Muscle of leg (tissue), 3 donors: ENCODE measurements at regions not wholly inside any gene's neighbourhood (a gene's known extent, or its start where the extent isn't known, plus 50 kb on each side); places are given as distances from the start of the nearest gene placed in this dataset.
"Not testable (repeated sequence)": the region's sequence is repeated elsewhere in the genome, so short reads cannot be mapped to it uniquely, and the experiment has no call there.

Source experiments
- DNase-seq: peaks from one replicate; pipeline ENCODE4 v3.0.0; 2013
- H3K27ac ChIP-seq: one replicate; pipeline ENCODE4 v1.5.1; 2013; ENCODE audit warnings: mild to moderate bottlenecking, low read length, control low read depth
- H3K27me3 ChIP-seq: one replicate; pipeline ENCODE4 v1.6.1; 2013; ENCODE audit warnings: low read length; ENCODE audit not compliant: control insufficient read depth, insufficient read depth
- H3K36me3 ChIP-seq: one replicate; pipeline ENCODE4 v1.6.1; 2013; ENCODE audit warnings: low read length; ENCODE audit not compliant: control insufficient read depth, insufficient read depth
- H3K4me1 ChIP-seq: one replicate; pipeline ENCODE4 v1.6.1; 2013; ENCODE audit warnings: low read length; ENCODE audit not compliant: control insufficient read depth, insufficient read depth
- H3K4me3 ChIP-seq: one replicate; pipeline ENCODE4 v1.5.1; 2013; ENCODE audit warnings: low read length, control low read depth
- H3K9me3 ChIP-seq: replicated peaks from 2 replicates; pipeline ENCODE4 v1.6.1; 2013; ENCODE audit warnings: low read depth, low read length; ENCODE audit not compliant: control insufficient read depth
- WGBS: methylation state at CpG from one replicate; pipeline ENCODE4 v1.1.5; 2013; ENCODE audit warnings: missing lambda C conversion rate; ENCODE audit not compliant: insufficient coverage; 5-methylcytosine and 5-hydroxymethylcytosine counted together

- Histone ChIP-seq H3K36me3 (no peaks in the 10 kb centered on the region), H3K27me3 (no peaks in the 10 kb centered on the region), H3K4me1 (peaks cover 6% of the 10 kb centered on the region), H3K9me3 (no peaks in the 10 kb centered on the region), H3K4me3 (no peak overlapping the region), H3K27ac (no peak overlapping the region)
- WGBS = 91% methylated on average over 2 of the region's 4 CpGs
- DNase-seq = no peak
Observed at GRCh38 chr4:20196476-20196875, 55.2 kb upstream of the SLIT2 start.

GRCh38 chr4:20195071-20195885 is 56.4 kb upstream of the SLIT2 start:
- H3K4me1 ChIP-seq = peaks cover 6% of the 10 kb centered on the region
- H3K36me3 ChIP-seq = no peaks in the 10 kb centered on the region
- H3K27me3 ChIP-seq = no peaks in the 10 kb centered on the region
- H3K27ac ChIP-seq = no peak overlapping the region
- H3K4me3 ChIP-seq = no peak overlapping the region
- DNase-seq = peak; percentile 11
- no peaks in the 10 kb centered on the region for H3K9me3 ChIP-seq

GRCh38 chr4:20194123-20195013 is 57.3 kb upstream of the SLIT2 start:
- WGBS = no CpG with 5 or more reads among the region's 1 CpG
- peaks cover 6% of the 10 kb centered on the region for H3K4me1 ChIP-seq
- no peak overlapping the region for H3K4me3 ChIP-seq
- no peaks in the 10 kb centered on the region for H3K9me3 ChIP-seq
- no peaks in the 10 kb centered on the region for H3K36me3 ChIP-seq
- no peak overlapping the region for H3K27ac ChIP-seq
- no peaks in the 10 kb centered on the region for H3K27me3 ChIP-seq
- peak; percentile 86 for DNase-seq

DNA sequence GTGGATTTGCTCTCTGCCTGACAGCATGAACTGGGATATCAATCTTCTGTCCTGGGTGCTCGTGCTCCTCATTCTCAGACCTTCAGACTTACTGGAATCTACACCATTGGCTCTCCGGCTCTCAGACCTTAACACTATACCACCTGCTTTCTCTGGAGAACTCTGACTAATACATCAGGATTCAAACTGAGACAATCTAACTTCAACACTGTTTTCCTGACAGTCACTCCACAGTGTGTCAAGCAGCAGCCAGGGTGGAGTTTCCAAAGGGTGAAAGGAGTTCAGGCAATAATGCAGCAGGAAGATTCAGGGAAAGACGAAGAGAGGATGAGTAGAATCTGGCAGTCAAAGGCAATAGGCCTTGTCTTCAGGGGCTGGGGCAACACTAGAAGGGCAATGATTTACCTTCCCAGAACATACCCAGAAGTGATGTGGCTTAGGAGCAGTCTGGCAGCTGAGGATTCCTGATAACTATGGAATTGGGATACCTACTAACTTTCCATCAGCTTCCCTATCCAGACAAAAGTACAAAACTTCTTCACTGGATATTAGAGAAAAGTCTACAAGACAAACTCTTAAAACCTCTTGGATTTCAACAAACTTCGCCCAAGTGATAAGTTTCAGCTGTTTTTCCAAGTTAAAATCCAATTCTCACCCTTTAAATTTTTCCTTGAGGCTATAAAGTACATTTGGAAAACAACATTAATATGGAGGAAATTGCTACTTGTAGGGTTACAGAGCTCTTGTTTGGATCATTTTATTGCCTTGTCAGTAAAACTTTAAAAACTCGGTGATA is 58.4 kb upstream of the SLIT2 start:
- no peaks in the 10 kb centered on the region for H3K27me3 ChIP-seq
- no peaks in the 10 kb centered on the region for H3K36me3 ChIP-seq
- peak overlapping the region; percentile 69 for H3K27ac ChIP-seq
- H3K4me3 ChIP-seq = no peak overlapping the region
- H3K9me3 ChIP-seq = no peaks in the 10 kb centered on the region
- 67% methylated on average over 1 of the region's 5 CpGs for WGBS
- H3K4me1 ChIP-seq = peaks cover 6% of the 10 kb centered on the region
- peak; percentile 46 for DNase-seq

- no peaks in the 10 kb centered on the region for H3K27me3 ChIP-seq
- peaks cover 6% of the 10 kb centered on the region for H3K4me1 ChIP-seq
- H3K27ac ChIP-seq = peak overlapping the region; percentile 69
- H3K9me3 ChIP-seq = no peaks in the 10 kb centered on the region
- 60% methylated on average over 2 of the region's 2 CpGs for WGBS
- no peak overlapping the region for H3K4me3 ChIP-seq
- DNase-seq = no peak
- H3K36me3 ChIP-seq = no peaks in the 10 kb centered on the region
Observed at GRCh38 chr4:20192736-20193135, 59.0 kb upstream of the SLIT2 start.

- Histone ChIP-seq H3K4me1 (no peaks in the 10 kb centered on the region), H3K27ac (no peak overlapping the region), H3K36me3 (no peaks in the 10 kb centered on the region), H3K9me3 (peaks cover 9% of the 10 kb centered on the region), H3K4me3 (no peak overlapping the region), H3K27me3 (no peaks in the 10 kb centered on the region)
- DNase-seq = peak; percentile 5
- no CpG with 5 or more reads among the region's 2 CpGs for WGBS
Observed at GRCh38 chr4:20185103-20185502, 66.6 kb upstream of the SLIT2 start.

GRCh38 chr4:20183131-20183530 is 68.6 kb upstream of the SLIT2 start:
- peaks cover 13% of the 10 kb centered on the region for H3K9me3 ChIP-seq
- not testable (repeated sequence) for H3K27me3 ChIP-seq, H3K4me3 ChIP-seq, H3K36me3 ChIP-seq, DNase-seq, H3K4me1 ChIP-seq, H3K27ac ChIP-seq
- WGBS = no CpG with 5 or more reads among the region's 5 CpGs

DNA sequence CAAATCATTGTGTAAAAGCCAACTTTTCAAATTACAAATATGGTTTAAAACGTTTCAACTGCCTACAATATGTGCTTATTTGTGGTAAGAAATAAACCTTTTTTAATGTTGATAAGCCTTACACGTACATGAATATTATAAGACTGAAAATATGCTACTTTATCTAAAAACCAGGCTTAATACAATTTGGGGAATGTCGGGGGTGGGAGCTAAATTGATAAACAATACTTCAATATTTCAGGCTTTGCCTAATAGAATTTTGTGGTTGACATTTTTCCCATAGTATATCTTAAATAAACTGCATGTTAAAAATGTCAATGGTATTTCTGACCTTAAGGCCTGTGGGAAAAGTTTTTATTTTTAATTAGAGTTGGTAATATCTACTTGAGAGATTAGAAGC is 69.8 kb upstream of the SLIT2 start:
- Histone ChIP-seq H3K4me1 (no peaks in the 10 kb centered on the region), H3K27me3 (no peaks in the 10 kb centered on the region), H3K9me3 (peaks cover 13% of the 10 kb centered on the region), H3K27ac (no peak overlapping the region), H3K4me3 (no peak overlapping the region), H3K36me3 (no peaks in the 10 kb centered on the region)
- DNase-seq = no peak
- WGBS = no CpG with 5 or more reads among the region's 3 CpGs

- no peaks in the 10 kb centered on the region for H3K36me3 ChIP-seq
- no peaks in the 10 kb centered on the region for H3K4me1 ChIP-seq
- DNase-seq = no peak
- H3K27ac ChIP-seq = no peak overlapping the region
- no peak overlapping the region for H3K4me3 ChIP-seq
- H3K27me3 ChIP-seq = no peaks in the 10 kb centered on the region
- peaks cover 10% of the 10 kb centered on the region for H3K9me3 ChIP-seq
Observed at GRCh38 chr4:20180509-20180908, 71.2 kb upstream of the SLIT2 start.
